ENCODE measurements at regions not wholly inside any gene's neighbourhood (a gene's known extent, or its start where the extent isn't known, plus 50 kb on each side); places are given as distances from the start of the nearest gene placed in this dataset.

DNA sequence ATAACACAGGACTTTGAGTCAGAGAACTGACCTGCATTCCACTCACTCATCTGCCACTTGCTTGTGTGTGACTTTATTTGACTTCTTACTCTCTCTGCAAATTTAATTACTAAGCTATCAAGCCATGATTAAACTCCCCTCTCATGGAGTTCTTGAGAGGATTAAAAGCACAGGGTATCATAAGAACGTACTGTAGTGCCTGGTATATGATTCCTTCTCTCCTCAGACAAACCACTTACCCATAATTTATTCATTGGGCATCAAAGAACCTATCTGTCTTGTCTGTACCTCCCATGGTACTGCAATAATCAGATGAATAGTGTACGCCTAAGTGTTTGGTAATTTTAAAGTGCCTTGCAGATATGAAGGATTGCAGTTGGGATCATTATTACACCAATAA lies 130.6 kb upstream of the UBASH3B start:
- no peak for DNase-seq
- Histone ChIP-seq H3K9me3 (no peaks in the 10 kb centered on the region), H3K4me1 (no peaks in the 10 kb centered on the region), H3K36me3 (no peaks in the 10 kb centered on the region), H3K4me3 (ENCODE audit: low read depth, low read length) (no peak overlapping the region), H3K27me3 (no peaks in the 10 kb centered on the region)
- TF ChIP-seq, protein P1, sequence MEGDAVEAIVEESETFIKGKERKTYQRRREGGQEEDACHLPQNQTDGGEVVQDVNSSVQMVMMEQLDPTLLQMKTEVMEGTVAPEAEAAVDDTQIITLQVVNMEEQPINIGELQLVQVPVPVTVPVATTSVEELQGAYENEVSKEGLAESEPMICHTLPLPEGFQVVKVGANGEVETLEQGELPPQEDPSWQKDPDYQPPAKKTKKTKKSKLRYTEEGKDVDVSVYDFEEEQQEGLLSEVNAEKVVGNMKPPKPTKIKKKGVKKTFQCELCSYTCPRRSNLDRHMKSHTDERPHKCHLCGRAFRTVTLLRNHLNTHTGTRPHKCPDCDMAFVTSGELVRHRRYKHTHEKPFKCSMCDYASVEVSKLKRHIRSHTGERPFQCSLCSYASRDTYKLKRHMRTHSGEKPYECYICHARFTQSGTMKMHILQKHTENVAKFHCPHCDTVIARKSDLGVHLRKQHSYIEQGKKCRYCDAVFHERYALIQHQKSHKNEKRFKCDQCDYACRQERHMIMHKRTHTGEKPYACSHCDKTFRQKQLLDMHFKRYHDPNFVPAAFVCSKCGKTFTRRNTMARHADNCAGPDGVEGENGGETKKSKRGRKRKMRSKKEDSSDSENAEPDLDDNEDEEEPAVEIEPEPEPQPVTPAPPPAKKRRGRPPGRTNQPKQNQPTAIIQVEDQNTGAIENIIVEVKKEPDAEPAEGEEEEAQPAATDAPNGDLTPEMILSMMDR (IDR thresholded peaks at IDR 0.05; ENCODE audit: low read depth, low read length) = no peak

DNA sequence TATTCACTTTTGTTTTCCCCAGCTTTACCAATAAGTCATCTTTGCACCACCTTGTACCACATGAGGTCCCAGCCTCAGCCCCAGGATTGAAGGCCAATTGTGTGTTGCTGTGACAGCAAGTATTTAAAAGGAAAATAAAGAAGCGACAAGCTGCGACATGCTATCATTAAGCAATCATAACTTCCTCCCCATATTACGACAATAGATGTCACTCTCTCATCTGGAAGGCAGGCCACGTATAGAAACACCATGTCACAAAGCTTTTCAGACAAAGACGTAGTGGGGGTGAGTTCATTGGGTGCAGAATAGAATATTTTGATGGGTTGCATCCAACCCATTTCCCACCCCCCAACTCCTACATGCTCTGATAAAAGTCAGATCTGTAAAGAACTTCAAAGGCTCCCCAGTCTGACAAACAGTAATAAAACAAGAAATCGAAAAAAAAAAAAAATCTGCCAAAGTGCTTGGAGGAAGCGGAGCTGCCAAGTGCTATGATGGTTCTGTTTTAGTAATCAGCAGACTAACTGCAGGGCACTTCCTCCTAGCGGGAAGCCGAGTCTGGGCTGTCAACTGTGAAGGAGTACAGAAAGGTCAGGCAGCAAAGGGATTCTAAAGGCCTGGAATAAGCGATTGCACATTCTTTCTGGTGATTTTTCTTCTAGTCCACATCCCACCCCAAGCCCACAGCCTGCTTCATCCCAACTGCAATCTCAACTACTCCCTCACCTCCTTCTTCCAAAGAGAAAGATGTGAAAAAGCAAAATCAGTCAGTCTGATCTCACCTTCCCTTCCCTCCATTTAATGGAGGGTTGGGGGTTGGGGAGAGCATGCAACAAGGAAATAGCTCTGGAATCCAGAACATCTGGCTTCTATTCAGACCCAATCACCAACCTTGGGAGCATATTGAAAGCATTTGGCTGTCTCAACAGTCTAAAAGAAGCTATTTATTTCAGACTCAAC lies 131.4 kb upstream of the UBASH3B start:
- H3K9me3 ChIP-seq = no peaks in the 10 kb centered on the region
- DNase-seq = no peak
- H3K4me3 ChIP-seq (ENCODE audit: low read depth, low read length) = no peak overlapping the region
- H3K4me1 ChIP-seq = no peaks in the 10 kb centered on the region
- TF ChIP-seq, protein P1 (IDR thresholded peaks at IDR 0.05; ENCODE audit: low read depth, low read length) = no peak
- no peaks in the 10 kb centered on the region for H3K36me3 ChIP-seq
- H3K27me3 ChIP-seq = no peaks in the 10 kb centered on the region

DNA sequence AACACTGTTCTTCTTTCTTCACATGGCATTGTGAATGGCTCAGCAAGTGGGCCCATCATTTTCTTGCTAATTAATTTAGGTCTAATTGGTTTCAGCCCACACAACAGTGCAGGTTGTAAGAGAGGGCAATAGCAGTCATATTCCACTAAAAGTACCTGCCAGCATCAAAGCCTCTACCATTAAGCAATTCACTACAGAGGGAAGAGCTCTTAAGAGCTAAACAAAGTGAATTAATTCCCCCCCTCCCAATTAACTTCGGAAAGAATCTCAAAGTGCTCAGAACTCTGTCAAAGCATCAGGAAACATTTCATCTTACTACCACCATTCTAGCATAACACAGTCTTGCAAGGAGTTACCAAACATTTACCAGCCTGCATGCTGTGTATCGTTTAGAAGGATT lies 133.9 kb upstream of the UBASH3B start:
- DNase-seq = no peak
- TF ChIP-seq, protein P1 (IDR thresholded peaks at IDR 0.05; ENCODE audit: low read depth, low read length) = no peak
- Histone ChIP-seq H3K4me3 (ENCODE audit: low read depth, low read length) (no peak overlapping the region), H3K9me3 (no peaks in the 10 kb centered on the region), H3K27me3 (no peaks in the 10 kb centered on the region), H3K36me3 (no peaks in the 10 kb centered on the region), H3K4me1 (no peaks in the 10 kb centered on the region)

DNA sequence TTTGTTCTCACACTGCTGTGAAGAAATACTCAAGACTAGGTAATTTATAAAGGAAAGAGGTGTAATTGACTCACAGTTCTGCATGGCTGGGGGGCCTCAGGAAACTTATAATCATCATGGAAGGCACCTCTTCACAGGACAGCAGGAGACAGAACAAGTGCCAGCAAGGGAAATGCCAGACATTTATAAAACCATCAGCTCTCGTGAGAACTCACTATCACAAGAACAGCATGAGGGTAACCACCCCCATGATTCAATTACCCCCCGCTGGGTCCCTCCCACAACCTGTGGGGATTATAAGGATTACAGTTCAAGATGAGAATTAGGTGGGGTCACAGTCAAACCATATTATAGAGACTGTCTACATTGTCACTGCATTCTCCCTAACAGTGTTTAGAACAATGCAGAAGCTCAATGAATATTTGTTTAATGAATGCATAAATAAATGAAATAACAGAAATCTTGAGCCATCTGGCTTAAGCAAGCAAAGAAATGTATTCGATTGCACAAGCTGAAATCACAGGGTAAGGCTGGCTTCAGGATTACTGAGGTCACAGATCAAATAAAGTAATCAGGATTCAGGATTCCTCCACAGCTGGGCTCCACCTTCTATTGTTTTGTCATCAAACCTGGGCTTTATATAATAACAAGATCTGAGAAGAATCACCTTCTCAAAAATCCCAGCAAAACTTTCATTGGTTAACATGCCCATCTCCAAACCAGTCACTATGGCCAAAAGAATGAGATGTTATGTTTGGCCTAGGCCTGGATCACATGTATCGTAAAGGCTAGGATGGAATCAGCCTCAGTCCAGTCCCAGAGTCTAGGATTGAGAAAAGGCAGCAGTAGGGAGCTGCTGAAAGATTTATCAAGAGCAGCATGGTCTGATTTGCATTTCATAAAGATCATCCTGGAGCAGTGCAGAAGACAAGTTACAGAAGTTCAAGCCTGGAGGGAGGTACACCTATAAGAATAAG lies 137.8 kb upstream of the UBASH3B start:
- H3K27me3 ChIP-seq = no peaks in the 10 kb centered on the region
- no peaks in the 10 kb centered on the region for H3K36me3 ChIP-seq
- H3K4me3 ChIP-seq (ENCODE audit: low read depth, low read length) = no peak overlapping the region
- TF ChIP-seq, protein P1 (IDR thresholded peaks at IDR 0.05; ENCODE audit: low read depth, low read length) = no peak
- DNase-seq = no peak
- no peaks in the 10 kb centered on the region for H3K9me3 ChIP-seq
- no peaks in the 10 kb centered on the region for H3K4me1 ChIP-seq

DNA sequence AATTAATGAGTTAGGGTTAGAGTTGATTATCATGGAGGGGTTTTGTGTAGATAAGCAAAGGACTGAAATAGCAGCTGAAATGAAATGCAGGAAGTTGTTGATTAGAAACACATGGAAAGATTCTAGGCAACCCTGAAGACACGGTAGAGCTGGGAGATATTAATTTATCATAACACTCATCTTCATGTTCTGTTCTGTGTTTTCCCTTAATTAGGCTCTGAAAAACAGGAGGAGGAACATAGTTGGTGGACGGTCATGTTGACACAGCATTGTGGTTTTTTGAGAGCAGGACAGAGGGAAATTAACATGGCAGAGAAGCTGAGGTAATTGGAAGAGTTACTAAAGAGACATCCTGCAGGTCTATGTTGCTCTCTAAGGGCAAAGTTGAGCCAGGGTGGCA lies 138.8 kb upstream of the UBASH3B start:
- DNase-seq = no peak
- TF ChIP-seq, protein P1 (IDR thresholded peaks at IDR 0.05; ENCODE audit: low read depth, low read length) = no peak

More for the DNA sequence above, 138.8 kb upstream of the UBASH3B start:
- H3K4me1 ChIP-seq = no peaks in the 10 kb centered on the region
- H3K4me3 ChIP-seq (ENCODE audit: low read depth, low read length) = no peak overlapping the region
- H3K9me3 ChIP-seq = no peaks in the 10 kb centered on the region
- no peaks in the 10 kb centered on the region for H3K36me3 ChIP-seq
- H3K27me3 ChIP-seq = no peaks in the 10 kb centered on the region
